NCI-H1694 (cell line): ENCODE measurements at regions not wholly inside any gene's neighbourhood (a gene's known extent, or its start where the extent isn't known, plus 50 kb on each side); places are given as distances from the start of the nearest gene placed in this dataset.

ENCODE experiments used
- DNase-seq: peaks from one replicate; lab custom pipeline; 2025; lab: John Stamatoyannopoulos, UW

GRCh38 chr7:10908600-10908999 lies 65.1 kb upstream of the PHF14 start:
- no peak for DNase-seq

GRCh38 chr7:10910447-10910846 lies 63.2 kb upstream of the PHF14 start:
- no peak for DNase-seq

- no peak for DNase-seq
Measured at GRCh38 chr7:10912077-10912476, 61.6 kb upstream of the PHF14 start.

- no peak for DNase-seq
Measured at GRCh38 chr7:10913457-10913856, 60.2 kb upstream of the PHF14 start.

GRCh38 chr7:10918093-10918590 lies 55.5 kb upstream of the PHF14 start:
- no peak for DNase-seq

GRCh38 chr7:10919923-10920322 lies 53.7 kb upstream of the PHF14 start:
- DNase-seq, result no peak
